BE2C (cell line): ENCODE measurements at regions not wholly inside any gene's neighbourhood (a gene's known extent, or its start where the extent isn't known, plus 50 kb on each side); places are given as distances from the start of the nearest gene placed in this dataset.
"Not testable (repeated sequence)": the region's sequence is repeated elsewhere in the genome, so short reads cannot be mapped to it uniquely, and the experiment has no call there.

Experiments used
- DNase-seq: peaks from one replicate; pipeline ENCODE4 v3.0.0-alpha.2; 2020
- H3K27me3 ChIP-seq: fragments of 250-450 bp; sonication (Bioruptor Pico); 2 replicates; pipeline ENCODE4 v1.5.1; 2020; ENCODE audit warnings: mild to moderate bottlenecking
- H3K36me3 ChIP-seq: fragments of 250-450 bp; sonication (Bioruptor Pico); 2 replicates; pipeline ENCODE4 v1.5.1; 2020; ENCODE audit warnings: mild to moderate bottlenecking
- H3K4me1 ChIP-seq: fragments of 250-450 bp; sonication (Bioruptor Pico); 2 replicates; pipeline ENCODE4 v1.5.1; 2020
- H3K4me3 ChIP-seq: 2 replicates; pipeline ENCODE4 v1.5.1; 2011; ENCODE audit warnings: low read depth, low read length
- H3K9me3 ChIP-seq: fragments of 250-450 bp; sonication (Bioruptor Pico); 2 replicates; pipeline ENCODE4 v1.5.1; 2020
- CTCF ChIP-seq: IDR thresholded peaks from 2 replicates; pipeline ENCODE4 v1.5.1; 2012; ENCODE audit warnings: mild to moderate bottlenecking, low read depth, low read length

DNA sequence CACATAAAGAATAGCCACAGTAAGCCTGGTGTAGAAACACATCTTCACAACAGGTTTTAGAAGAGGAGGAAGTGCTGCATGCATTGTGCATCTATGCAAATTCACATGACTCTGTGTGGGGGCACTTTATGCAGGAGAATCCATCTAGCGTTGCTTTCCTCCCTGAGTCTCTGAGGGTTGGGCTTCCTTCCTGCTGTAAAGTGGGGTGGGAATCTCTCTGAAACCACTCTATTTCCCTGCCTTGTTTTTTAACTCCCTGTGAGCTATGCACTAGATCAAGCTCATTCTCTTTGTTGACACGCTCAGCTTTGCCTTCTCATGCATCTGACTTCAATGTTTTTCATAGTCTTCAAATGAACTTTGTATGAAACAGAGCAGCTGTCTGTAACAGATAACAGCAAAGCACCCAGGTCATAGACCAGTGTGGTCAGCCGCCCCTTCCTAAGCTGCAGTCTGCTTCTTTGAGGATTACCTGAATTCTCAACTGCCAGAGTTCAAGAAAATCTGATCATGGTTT lies 102.7 kb upstream of the DPH5 start:
- Histone ChIP-seq H3K36me3 (no peaks in the 10 kb centered on the region), H3K4me1 (peaks cover 9% of the 10 kb centered on the region), H3K9me3 (no peaks in the 10 kb centered on the region), H3K4me3 (no peak overlapping the region), H3K27me3 (no peaks in the 10 kb centered on the region)
- no peak for TF ChIP-seq CTCF
- DNase-seq = no peak

DNA sequence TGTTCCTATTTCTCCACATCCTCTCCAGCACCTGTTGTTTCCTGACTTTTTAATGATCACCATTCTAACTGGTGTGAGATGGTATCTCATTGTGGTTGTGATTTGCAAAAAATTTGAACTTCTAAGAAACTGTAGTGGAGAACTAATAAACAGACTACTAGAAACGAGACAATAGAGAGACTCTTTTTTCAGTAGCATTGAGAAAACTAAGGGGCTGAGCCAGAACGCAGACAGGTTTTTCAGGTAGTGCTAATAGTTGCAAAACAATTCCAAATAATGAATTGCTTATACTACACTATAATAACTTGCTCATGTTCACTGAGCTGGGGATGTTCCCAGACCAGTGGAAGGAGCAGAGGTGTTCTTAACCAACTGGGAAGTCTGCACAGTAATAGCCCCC lies 98.8 kb upstream of the DPH5 start:
- no peaks in the 10 kb centered on the region for H3K36me3 ChIP-seq
- H3K27me3 ChIP-seq = no peaks in the 10 kb centered on the region
- no peak for DNase-seq
- TF ChIP-seq CTCF = no peak
- H3K4me3 ChIP-seq = no peak overlapping the region
- no peaks in the 10 kb centered on the region for H3K9me3 ChIP-seq
- H3K4me1 ChIP-seq = no peaks in the 10 kb centered on the region; the same call in 1 of the 2 replicates

DNA sequence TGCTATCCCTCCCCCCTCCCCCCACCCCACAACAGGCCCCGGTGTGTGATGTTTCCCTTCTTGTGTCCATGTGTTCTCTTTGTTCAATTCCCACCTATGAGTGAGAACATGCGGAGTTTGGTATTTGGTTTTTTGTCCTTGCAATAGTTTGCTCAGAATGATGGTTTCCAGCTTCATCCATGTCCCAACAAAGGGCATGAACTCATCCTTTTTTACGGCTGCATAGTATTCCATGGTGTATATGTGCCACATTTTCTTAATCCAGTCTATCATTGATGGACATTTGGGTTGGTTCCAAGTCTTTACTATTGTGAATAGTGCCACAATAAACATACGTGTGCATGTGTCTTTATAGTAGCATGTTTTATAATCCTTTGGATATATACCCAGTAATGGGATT lies 98.3 kb upstream of the DPH5 start:
- H3K4me3 ChIP-seq, DNase-seq, H3K4me1 ChIP-seq, H3K9me3 ChIP-seq, H3K36me3 ChIP-seq, H3K27me3 ChIP-seq: not testable (repeated sequence)

- no peaks in the 10 kb centered on the region for H3K9me3 ChIP-seq
- no peak for TF ChIP-seq CTCF
Observed at GRCh38 chr1:101122452-101123166, 97.0 kb upstream of the DPH5 start.

DNA sequence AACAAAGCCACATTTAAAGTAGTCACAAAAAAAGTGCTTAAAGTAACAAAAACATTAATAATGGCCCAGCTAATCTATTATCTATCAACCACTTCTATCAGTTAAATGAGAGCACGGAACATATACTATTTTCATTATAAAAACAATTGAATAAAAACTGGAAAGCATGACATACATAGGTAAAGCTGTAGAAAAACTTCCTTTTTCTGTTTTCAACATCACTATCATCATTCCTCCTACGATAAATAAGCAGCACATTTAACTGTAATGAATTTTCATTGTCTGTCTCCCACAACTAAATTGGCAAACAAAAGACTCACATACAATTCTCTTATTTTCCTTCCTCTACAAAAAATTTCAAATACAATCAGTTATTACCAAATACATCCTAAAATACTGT lies 96.4 kb upstream of the DPH5 start:
- Histone ChIP-seq H3K36me3 (no peaks in the 10 kb centered on the region), H3K4me3 (no peak overlapping the region), H3K9me3 (no peaks in the 10 kb centered on the region), H3K4me1 (no peaks in the 10 kb centered on the region), H3K27me3 (no peaks in the 10 kb centered on the region)
- no peak for DNase-seq
- TF ChIP-seq CTCF = no peak

More at GRCh38 chr1:101122452-101123166, 97.0 kb upstream of the DPH5 start:
- no peaks in the 10 kb centered on the region for H3K4me1 ChIP-seq
- H3K27me3 ChIP-seq = no peaks in the 10 kb centered on the region
- no peak overlapping the region for H3K4me3 ChIP-seq
- no peak for DNase-seq
- H3K36me3 ChIP-seq = no peaks in the 10 kb centered on the region

GRCh38 chr1:101121504-101121903 lies 95.9 kb upstream of the DPH5 start:
- no peaks in the 10 kb centered on the region for H3K9me3 ChIP-seq
- no peaks in the 10 kb centered on the region for H3K27me3 ChIP-seq
- no peak for TF ChIP-seq CTCF
- no peaks in the 10 kb centered on the region for H3K36me3 ChIP-seq
- H3K4me3 ChIP-seq = no peak overlapping the region
- no peak for DNase-seq
- no peaks in the 10 kb centered on the region for H3K4me1 ChIP-seq

DNA sequence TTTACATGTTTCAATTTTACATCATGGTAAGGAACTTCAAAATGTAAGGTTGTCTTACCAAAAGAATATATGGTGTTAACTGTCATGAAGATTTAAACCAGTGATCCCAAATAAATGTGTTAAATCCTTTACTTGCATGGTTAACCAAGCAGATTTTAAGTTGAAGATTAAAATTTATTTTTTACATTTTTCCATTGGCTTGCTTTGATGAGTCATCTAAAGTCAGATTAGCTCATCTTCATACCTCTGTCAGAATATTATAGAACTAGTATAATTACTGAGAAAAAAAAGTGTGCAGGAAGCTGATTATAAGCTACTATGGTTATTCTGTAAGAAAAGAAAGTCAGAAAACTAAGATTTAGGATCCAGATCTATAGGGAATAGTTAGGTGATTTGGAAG lies 95.3 kb upstream of the DPH5 start:
- no peaks in the 10 kb centered on the region for H3K27me3 ChIP-seq
- H3K4me1 ChIP-seq = no peaks in the 10 kb centered on the region
- DNase-seq = no peak
- H3K4me3 ChIP-seq = no peak overlapping the region
- H3K9me3 ChIP-seq = no peaks in the 10 kb centered on the region
- TF ChIP-seq CTCF = no peak
- no peaks in the 10 kb centered on the region for H3K36me3 ChIP-seq
